Endothelial cell of umbilical vein (primary cell): ENCODE measurements at regions not wholly inside any gene's neighbourhood (a gene's known extent, or its start where the extent isn't known, plus 50 kb on each side); places are given as distances from the start of the nearest gene placed in this dataset.

Experiments used
- BruUV-seq: library from RNA; stranded (reverse); fragments of 400-500 nt; replicated peaks from 2 replicates; lab custom pipeline; 2021; lab: Mats Ljungman, UMichigan
- CTCF ChIA-PET: fragments of 300-600, 350-600 bp; sonication (Branson Sonifier 250); formaldehyde crosslinking; loops from one replicate; lab custom pipeline; 2021; ENCODE audit warnings: antibody characterized with exemption, inconsistent platforms; lab: Charles Lee
- POLR2A ChIA-PET: fragments of 300-600, 350-600 bp; sonication (Branson Sonifier 250); formaldehyde crosslinking; loops from one replicate; lab custom pipeline; 2021; ENCODE audit warnings: antibody characterized with exemption, inconsistent platforms; lab: Charles Lee
- DNase-seq: peaks from one replicate; pipeline ENCODE4 v3.0.0-alpha.2; 2011; ENCODE audit warnings: low read depth, low spot score
- FAIRE-seq: peaks from 2 replicates; lab custom pipeline; 2011; peaks lifted over from hg19 to GRCh38; lab: Jason Lieb, UNC
- H2AFZ ChIP-seq: 2 replicates; pipeline ENCODE4 v1.6.0; 2012; ENCODE audit warnings: low read depth, low read length, control low read depth, inconsistent platforms
- H3K27ac ChIP-seq: 2 replicates; pipeline ENCODE4 v1.5.1; 2011; ENCODE audit warnings: low read depth, mild to moderate bottlenecking, control low read depth, low read length, moderate library complexity; ENCODE audit not compliant: insufficient read depth
- H3K27me3 ChIP-seq, 2 experiments: 2 replicates each; pipeline versions ENCODE4 v1.6.0 to v1.6.1; 2011; ENCODE audit warnings: low read length in 2 of 2, mixed read lengths in 1 of 2; ENCODE audit not compliant: control insufficient read depth in 2 of 2, insufficient read depth in 2 of 2
- H3K36me3 ChIP-seq, 2 experiments: 2 replicates in 1 of 2; 3 replicates in 1 of 2; pipeline ENCODE4 v1.5.1; 2011; ENCODE audit warnings: low read length in 2 of 2, mild to moderate bottlenecking in 1 of 2, moderate library complexity in 1 of 2; ENCODE audit not compliant: control insufficient read depth in 2 of 2, insufficient read depth in 2 of 2; ENCODE audit errors: extremely low read depth in 1 of 2
- H3K4me1 ChIP-seq: 3 replicates; pipeline ENCODE4 v1.5.1; 2011; ENCODE audit warnings: mild to moderate bottlenecking, low read length; ENCODE audit not compliant: control insufficient read depth, insufficient read depth; ENCODE audit errors: extremely low read depth
- H3K4me2 ChIP-seq: 2 replicates; pipeline ENCODE4 v1.6.1; 2011; ENCODE audit warnings: low read length, control low read depth, mixed read lengths; ENCODE audit not compliant: insufficient read depth
- H3K4me3 ChIP-seq, 3 experiments: fragments of 200-600 bp in 1 of 3; sonication (generic), shearing (Covaris generic) in 1 of 3; replicated peaks in 1 of 3; 2 replicates each; pipeline ENCODE4 v1.5.1; 2011 to 2016; ENCODE audit warnings: control low read depth in 3 of 3, low read length in 3 of 3, mild to moderate bottlenecking in 2 of 3, inconsistent platforms in 1 of 3, low read depth in 1 of 3, moderate library complexity in 1 of 3; ENCODE audit not compliant: insufficient read depth in 1 of 3
- H3K79me2 ChIP-seq: 2 replicates; pipeline ENCODE4 v1.6.0; 2012; ENCODE audit warnings: low read length, inconsistent platforms; ENCODE audit not compliant: control insufficient read depth, insufficient read depth
- H3K9ac ChIP-seq: replicated peaks from 2 replicates; pipeline ENCODE3; 2011; ENCODE audit warnings: low read length, control low read depth; ENCODE audit not compliant: insufficient read depth; ENCODE audit errors: extremely low read depth
- H3K9me1 ChIP-seq: replicated peaks from 3 replicates; pipeline ENCODE4 v1.6.0; 2011; ENCODE audit warnings: mild to moderate bottlenecking, low read length; ENCODE audit not compliant: control insufficient read depth, insufficient read depth; ENCODE audit errors: extremely low read depth
- H3K9me3 ChIP-seq: replicated peaks from 2 replicates; pipeline ENCODE4 v1.5.1; 2012; ENCODE audit warnings: low read length, inconsistent platforms; ENCODE audit not compliant: control insufficient read depth, insufficient read depth
- H4K20me1 ChIP-seq: replicated peaks from 2 replicates; pipeline ENCODE3; 2011; ENCODE audit warnings: mild to moderate bottlenecking, low read length; ENCODE audit not compliant: control insufficient read depth, insufficient read depth; ENCODE audit errors: extremely low read depth
- EZH2 ChIP-seq: IDR thresholded peaks from 2 replicates; pipeline ENCODE4 v1.6.1; 2012; ENCODE audit warnings: borderline replicate concordance, low read depth, mild to moderate bottlenecking, moderate library complexity, low read length, inconsistent platforms; ENCODE audit not compliant: severe bottlenecking
- POLR2A ChIP-seq: IDR thresholded peaks from 2 replicates; pipeline ENCODE4 v1.6.1; 2012; ENCODE audit warnings: low read depth, mild to moderate bottlenecking, control low read depth, low read length
- dilution Hi-C: fragments of 300-500 bp; cut with MboI; formaldehyde crosslinking; loops from one replicate; pipeline ENCODE4 v1.15.0; 2019; ENCODE audit warnings: low sequenced_read_pairs; ENCODE audit not compliant: extremely low pct_ligation_motif_present
- intact Hi-C: fragments of 100-400 bp; cut with micrococcal nuclease; formaldehyde crosslinking; loops from one replicate; pipeline ENCODE4 v1.10.0; 2022
- TF ChIP-seq, protein P1 (sequence below): IDR thresholded peaks from 2 replicates; pipeline ENCODE4 v1.6.1; 2011; ENCODE audit not compliant: insufficient read depth, insufficient read length
- TF ChIP-seq, protein P2 (sequence below), 2 donors: IDR thresholded peaks; 1 replicate in 1 of 2; 2 replicates in 1 of 2; pipeline ENCODE4 v1.5.1; 2011; ENCODE audit warnings: low read length in 2 of 2, mild to moderate bottlenecking in 2 of 2, moderate library complexity in 2 of 2, control low read depth in 1 of 2, inconsistent platforms in 1 of 2, low read depth in 1 of 2; ENCODE audit not compliant: insufficient read depth in 1 of 2; ENCODE audit errors: extremely low read depth in 1 of 2

DNA sequence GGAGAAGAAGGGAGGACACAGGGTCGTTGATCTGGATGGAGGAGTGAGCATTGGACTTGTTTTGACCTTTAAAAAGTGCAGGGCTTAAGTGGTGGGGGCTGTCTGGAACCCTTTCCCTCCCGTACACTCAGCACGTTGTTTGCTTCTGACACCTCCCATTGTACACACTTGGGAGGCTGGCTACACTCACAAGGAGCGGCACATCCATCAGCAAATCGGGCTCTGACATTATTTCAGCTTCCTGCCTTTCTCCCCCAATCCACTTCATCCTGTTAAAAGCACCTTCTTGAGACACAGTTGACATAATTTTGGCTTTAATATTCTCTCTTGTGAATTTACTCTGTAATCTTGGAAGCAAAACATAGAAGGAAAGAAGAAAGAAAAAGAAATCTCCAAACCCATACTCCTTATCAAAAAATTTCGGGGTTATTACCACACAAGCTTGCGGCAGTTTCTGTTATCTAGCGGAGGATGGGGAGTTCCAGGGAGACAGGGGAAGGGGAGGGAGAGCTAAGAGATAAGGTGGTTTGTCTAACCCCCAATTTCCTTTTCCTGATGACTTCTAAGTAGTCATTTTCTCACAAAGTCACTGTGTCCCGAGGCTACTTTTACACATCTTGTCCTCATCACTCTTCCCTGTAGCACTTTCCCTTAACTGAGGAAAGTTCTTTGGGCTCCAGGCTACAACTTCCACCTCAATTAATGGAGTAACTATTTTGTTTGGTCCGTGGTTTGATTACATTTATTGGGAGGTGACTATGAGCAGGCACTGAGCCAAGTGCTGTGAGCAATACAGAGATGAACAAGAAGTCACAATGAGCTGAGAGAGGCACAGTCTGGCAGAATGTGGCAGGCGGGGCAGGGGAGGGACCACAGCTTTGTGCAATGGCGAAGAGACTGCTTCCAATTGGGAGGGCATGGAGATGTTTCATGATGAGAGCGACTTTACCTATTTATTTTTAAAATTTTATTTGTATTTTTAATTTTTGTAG is 240.1 kb upstream of the MEX3C start:
- H3K79me2 ChIP-seq: no peaks in the 10 kb centered on the region
- CTCF ChIA-PET: no interaction called here
- H4K20me1 ChIP-seq: no peaks in the 10 kb centered on the region
- no peak overlapping the region for H3K27ac ChIP-seq
- no peak for FAIRE-seq
- TF ChIP-seq EZH2 (no peak), POLR2A (no peak)
- TF ChIP-seq, protein P1, sequence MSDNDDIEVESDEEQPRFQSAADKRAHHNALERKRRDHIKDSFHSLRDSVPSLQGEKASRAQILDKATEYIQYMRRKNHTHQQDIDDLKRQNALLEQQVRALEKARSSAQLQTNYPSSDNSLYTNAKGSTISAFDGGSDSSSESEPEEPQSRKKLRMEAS: no peak
- TF ChIP-seq, protein P2, sequence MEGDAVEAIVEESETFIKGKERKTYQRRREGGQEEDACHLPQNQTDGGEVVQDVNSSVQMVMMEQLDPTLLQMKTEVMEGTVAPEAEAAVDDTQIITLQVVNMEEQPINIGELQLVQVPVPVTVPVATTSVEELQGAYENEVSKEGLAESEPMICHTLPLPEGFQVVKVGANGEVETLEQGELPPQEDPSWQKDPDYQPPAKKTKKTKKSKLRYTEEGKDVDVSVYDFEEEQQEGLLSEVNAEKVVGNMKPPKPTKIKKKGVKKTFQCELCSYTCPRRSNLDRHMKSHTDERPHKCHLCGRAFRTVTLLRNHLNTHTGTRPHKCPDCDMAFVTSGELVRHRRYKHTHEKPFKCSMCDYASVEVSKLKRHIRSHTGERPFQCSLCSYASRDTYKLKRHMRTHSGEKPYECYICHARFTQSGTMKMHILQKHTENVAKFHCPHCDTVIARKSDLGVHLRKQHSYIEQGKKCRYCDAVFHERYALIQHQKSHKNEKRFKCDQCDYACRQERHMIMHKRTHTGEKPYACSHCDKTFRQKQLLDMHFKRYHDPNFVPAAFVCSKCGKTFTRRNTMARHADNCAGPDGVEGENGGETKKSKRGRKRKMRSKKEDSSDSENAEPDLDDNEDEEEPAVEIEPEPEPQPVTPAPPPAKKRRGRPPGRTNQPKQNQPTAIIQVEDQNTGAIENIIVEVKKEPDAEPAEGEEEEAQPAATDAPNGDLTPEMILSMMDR (IDR thresholded peaks at IDR 0.05; ENCODE audit: extremely low read depth in 1 of 2, insufficient read depth in 1 of 2, low read depth in 1 of 2, low read length in 2 of 2): no peak
- no peaks in the 10 kb centered on the region for H3K9me1 ChIP-seq
- intact Hi-C loops (no loop called here), dilution Hi-C loops (no loop called here)
- H3K9ac ChIP-seq: no peak overlapping the region
- no peak for DNase-seq
- no peak overlapping the region for H2AFZ ChIP-seq
- H3K4me3 ChIP-seq: no peak overlapping the region
- no peaks in the 10 kb centered on the region for H3K4me1 ChIP-seq
- H3K27me3 ChIP-seq: no peaks in the 10 kb centered on the region
- no peaks in the 10 kb centered on the region for H3K9me3 ChIP-seq
- no TSS peak for BruUV-seq
- H3K4me2 ChIP-seq: no peak overlapping the region
- POLR2A ChIA-PET: no interaction called here
- H3K36me3 ChIP-seq: no peaks in the 10 kb centered on the region
